ENCODE measurements at regions not wholly inside any gene's neighbourhood (a gene's known extent, or its start where the extent isn't known, plus 50 kb on each side); places are given as distances from the start of the nearest gene placed in this dataset.
"Not testable (repeated sequence)": the region's sequence is repeated elsewhere in the genome, so short reads cannot be mapped to it uniquely, and the experiment has no call there.

GRCh38 chr9:2354856-2355696, 266.5 kb upstream of the VLDLR start:
- DNase-seq (ENCODE audit: low spot score) = no peak

GRCh38 chr9:2355697-2355983, 265.9 kb upstream of the VLDLR start:
- no peak for DNase-seq (ENCODE audit: low spot score)

GRCh38 chr9:2356041-2356790, 265.4 kb upstream of the VLDLR start:
- DNase-seq (ENCODE audit: low spot score) = no peak

- no peak for DNase-seq (ENCODE audit: low spot score)
Observed at GRCh38 chr9:2359891-2360471, 261.6 kb upstream of the VLDLR start.

- DNase-seq (ENCODE audit: low spot score) = no peak
Observed at GRCh38 chr9:2362150-2362549, 259.4 kb upstream of the VLDLR start.

- DNase-seq (ENCODE audit: low spot score) = no peak
Observed at GRCh38 chr9:2363138-2363745, 258.3 kb upstream of the VLDLR start.

GRCh38 chr9:2363781-2364180, 257.8 kb upstream of the VLDLR start:
- DNase-seq (ENCODE audit: low spot score) = no peak

GRCh38 chr9:2367970-2368369, 253.6 kb upstream of the VLDLR start:
- DNase-seq (ENCODE audit: low spot score) = no peak

- no peak for DNase-seq (ENCODE audit: low spot score)
Observed at GRCh38 chr9:2373648-2374047, 247.9 kb upstream of the VLDLR start.

GRCh38 chr9:2375114-2375513, 246.5 kb upstream of the VLDLR start:
- no peak for DNase-seq (ENCODE audit: low spot score)

GRCh38 chr9:2377117-2377516, 244.5 kb upstream of the VLDLR start:
- no peak for DNase-seq (ENCODE audit: low spot score)

- DNase-seq (ENCODE audit: low spot score) = no peak
Observed at GRCh38 chr9:2377834-2378233, 243.8 kb upstream of the VLDLR start.

GRCh38 chr9:2378266-2378665, 243.3 kb upstream of the VLDLR start:
- no peak for DNase-seq (ENCODE audit: low spot score)

GRCh38 chr9:2378816-2379215, 242.8 kb upstream of the VLDLR start:
- DNase-seq (ENCODE audit: low spot score) = no peak

GRCh38 chr9:2384741-2385140, 236.8 kb upstream of the VLDLR start:
- DNase-seq (ENCODE audit: low spot score) = no peak

- DNase-seq (ENCODE audit: low spot score) = no peak
Observed at GRCh38 chr9:2385746-2386145, 235.8 kb upstream of the VLDLR start.

GRCh38 chr9:2386566-2386965, 235.0 kb upstream of the VLDLR start:
- no peak for DNase-seq (ENCODE audit: low spot score)

- DNase-seq (ENCODE audit: low spot score) = no peak
Observed at GRCh38 chr9:2387166-2387565, 234.4 kb upstream of the VLDLR start.

GRCh38 chr9:2389404-2389803, 232.2 kb upstream of the VLDLR start:
- DNase-seq (ENCODE audit: low spot score) = no peak

- DNase-seq (ENCODE audit: low spot score) = no peak
Observed at GRCh38 chr9:2390028-2390427, 231.6 kb upstream of the VLDLR start.

- not testable (repeated sequence) for DNase-seq (ENCODE audit: low spot score)
Observed at GRCh38 chr9:2391509-2392132, 230.0 kb upstream of the VLDLR start.

GRCh38 chr9:2394087-2394741, 227.4 kb upstream of the VLDLR start:
- not testable (repeated sequence) for DNase-seq (ENCODE audit: low spot score)
